Left hindlimb (tissue), 1 donor: ENCODE measurements at regions not wholly inside any gene's neighbourhood (a gene's known extent, or its start where the extent isn't known, plus 50 kb on each side); places are given as distances from the start of the nearest gene placed in this dataset.
A peak's percentile ranks its signal among the peaks of the same experiment; 100 is the strongest.

Experiments used
- DNase-seq: peaks from one replicate; pipeline ENCODE4 v3.0.0-alpha.2; 2018

DNA sequence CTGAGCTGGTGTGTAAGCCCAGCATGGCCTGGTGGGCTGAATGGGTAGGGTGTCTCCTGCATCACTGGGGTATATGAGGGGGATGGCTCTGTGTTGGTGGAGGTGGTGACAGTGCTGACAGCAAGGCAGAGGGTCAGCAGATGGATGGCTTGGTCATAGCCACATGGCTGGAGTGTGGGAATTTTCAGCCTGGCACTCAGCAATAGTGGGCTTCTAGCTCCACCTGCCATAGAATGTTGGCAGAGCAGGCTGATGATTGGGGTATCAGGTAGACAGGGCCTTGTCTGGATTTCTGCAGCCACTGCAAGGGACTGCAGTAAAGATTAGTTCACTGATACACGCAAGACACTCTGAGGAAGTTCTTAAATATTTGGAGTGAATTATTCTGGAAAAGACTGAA is 137.5 kb upstream of the BACH2 start:
- no peak for DNase-seq

GRCh38 chr6:90432937-90433336 is 136.3 kb upstream of the BACH2 start:
- no peak for DNase-seq

DNA sequence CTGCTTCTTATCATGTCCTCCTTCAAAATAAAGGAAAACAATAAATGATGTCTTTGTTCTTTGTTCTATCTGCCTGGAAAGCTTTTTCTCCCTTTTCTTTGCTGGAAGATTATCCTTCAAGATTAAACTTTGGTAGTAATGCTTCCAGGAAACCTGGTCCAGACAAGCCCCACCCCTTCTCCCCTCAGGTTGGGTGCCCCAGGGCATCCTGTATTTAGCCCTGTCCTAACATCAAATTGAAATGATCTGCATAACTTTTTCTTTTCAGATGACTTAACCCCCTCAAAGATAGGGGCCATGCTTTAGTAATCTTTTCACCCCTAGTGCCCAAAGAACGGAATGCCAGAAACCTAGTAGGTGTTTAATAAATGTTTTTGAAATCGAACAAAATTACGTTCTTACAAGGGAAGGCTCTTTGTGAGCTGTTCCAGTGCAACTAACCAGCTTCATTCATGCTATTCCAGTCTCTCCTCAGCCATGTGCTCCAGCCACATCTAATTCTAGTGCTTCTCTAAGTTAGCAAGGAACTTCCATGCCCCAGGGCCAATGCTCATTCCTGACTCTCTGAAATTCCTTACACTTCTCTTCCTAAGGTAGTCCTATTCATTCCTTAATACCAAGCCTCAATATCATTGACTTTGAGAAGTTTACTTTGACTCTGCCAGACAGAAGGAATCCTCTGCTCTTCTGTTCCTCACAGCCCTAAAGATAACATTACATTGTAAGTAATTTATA is 135.6 kb upstream of the BACH2 start:
- no peak for DNase-seq

DNA sequence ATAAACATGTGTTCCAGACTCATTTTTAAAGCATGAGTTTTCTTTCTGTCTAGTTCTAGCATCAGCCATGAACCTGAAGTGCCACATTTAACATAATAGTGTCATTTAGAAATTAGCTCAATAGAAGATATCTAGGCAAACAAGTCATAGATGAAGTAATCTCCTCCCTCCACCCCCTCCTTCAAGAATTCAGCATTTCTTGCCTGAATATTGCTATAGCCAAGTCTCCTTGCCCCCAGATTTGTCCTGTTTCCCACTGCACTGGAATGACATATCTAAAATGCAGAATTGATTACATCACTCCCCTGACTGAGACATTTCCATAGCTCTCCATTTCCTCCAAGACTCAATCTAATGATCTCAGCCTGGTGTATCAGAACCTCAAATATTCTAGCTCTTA is 134.9 kb upstream of the BACH2 start:
- DNase-seq = no peak

- no peak for DNase-seq
These were observed 133.1 kb upstream of the BACH2 start for GRCh38 chr6:90429713-90430112.

GRCh38 chr6:90428514-90428913 is 131.9 kb upstream of the BACH2 start:
- no peak for DNase-seq

DNA sequence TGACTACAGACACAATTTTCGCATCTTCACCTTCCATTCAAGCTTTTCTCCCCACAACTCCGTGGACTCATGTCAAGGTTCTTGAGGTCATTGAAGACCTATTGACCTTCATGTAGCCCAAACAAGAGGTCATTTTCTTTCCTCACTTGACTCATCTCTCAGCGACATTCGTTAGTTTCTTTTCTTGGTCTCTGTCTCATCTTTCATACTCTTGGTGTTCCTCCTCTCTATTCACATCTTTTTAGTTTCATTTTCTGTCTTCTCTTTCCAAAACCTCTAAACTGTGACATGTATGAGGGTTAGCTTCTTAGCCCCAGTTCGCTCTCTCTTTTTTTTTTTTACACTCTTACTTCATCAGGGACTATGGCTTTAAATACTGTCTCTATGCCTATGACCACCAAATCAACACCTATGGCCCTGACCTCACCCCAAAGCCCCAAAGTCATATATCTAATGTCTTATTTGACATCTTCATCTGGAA is 128.6 kb upstream of the BACH2 start:
- no peak for DNase-seq

DNA sequence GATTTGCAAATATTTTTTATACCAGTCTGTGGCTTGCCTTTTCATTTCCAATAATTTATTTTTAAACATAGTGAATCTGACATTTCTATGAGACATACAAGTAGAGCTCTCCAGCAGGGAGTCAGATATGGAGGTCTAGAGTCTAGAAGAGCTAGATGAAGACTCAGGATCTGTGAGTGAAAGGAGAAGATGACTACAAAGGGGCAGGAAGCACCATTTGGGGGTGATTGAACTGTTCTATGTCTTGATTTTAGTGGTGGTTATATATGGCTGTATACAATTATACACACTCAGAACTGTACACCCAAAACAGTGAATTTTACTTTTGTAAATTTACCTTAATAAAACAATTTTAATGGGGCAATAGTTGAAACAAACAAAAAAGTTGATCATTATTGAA is 127.9 kb upstream of the BACH2 start:
- no peak for DNase-seq

- DNase-seq = no peak
These were observed 125.0 kb upstream of the BACH2 start for GRCh38 chr6:90421666-90422065.

DNA sequence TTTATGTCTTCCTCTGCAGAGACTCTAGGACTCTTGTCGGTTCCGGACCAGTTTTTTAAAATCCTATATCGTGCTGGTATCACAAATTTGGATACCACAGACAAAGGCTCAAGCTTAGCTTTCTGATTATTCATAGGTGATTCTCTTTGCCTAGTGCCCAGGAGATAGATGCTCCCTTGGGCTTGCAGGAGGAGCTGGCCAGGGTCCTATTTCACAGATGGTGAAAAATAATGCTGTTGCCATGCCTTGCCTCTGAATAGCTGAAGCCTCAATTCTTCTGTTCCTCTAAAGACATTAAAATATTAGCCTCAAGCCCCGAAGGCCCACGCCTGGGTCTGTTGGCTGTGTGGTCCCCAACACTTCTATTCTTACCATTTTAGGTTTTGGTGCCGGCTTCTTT is 123.9 kb upstream of the BACH2 start:
- no peak for DNase-seq

- no peak for DNase-seq
These were observed 120.7 kb upstream of the BACH2 start for GRCh38 chr6:90417385-90417784.

DNA sequence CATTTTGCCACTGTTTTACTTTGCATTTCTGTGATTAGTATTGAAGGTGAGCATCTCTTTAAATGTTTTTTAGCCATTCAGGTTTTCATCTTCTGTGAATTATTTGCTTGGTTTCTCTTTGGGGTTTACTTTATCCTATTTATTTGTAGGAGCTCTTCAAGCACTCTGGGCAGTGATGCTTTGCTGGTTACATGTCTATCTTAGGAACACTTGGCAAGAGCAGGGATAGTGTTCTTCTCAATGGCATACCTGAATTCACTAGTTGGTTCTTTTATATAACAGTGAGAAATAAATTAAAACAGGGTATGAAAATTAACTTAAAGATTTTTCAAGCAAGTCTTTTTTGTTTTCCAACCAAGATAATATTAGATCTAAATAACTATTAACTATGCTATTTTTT is 119.7 kb upstream of the BACH2 start:
- DNase-seq = no peak

DNA sequence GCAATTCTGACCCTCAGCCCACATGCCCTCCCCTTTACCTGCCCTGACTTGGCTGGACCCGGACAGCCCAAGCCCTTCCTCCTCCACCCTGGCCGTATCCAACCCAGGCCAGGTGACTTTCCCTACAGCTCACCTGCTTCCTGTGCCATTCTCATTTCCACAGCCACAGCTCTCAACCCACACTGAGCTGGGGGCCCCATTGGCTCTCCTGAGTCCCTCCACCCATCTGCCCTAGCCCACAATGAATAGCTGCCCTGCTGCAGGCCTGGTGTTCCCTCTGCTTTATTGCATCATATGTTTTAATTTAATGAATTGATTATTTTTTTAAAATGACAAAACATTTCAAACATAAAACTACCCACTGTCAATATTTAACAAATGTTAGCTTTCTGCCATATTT is 118.5 kb upstream of the BACH2 start:
- DNase-seq = no peak

DNA sequence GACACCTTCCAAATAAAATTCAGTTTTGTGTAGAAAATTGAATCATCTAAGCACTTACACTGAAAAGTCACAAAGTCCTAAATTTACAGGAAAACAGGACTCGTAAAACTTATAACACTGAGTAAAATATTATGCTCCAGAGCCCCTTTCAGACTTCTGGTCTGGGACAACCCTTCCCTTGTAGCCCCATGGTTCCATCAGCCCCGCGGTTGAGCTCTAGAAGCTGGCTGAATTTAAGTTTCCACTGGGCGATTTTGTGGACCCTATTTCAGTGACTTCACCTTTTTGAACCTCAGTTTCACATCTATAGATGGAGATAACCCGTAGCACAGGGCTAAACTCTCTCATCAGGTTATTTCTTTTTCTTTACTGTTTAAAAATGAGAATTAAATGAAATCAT is 117.7 kb upstream of the BACH2 start:
- no peak for DNase-seq

- DNase-seq = peak; percentile 47
These were observed 117.2 kb upstream of the BACH2 start for GRCh38 chr6:90413867-90414266.

DNA sequence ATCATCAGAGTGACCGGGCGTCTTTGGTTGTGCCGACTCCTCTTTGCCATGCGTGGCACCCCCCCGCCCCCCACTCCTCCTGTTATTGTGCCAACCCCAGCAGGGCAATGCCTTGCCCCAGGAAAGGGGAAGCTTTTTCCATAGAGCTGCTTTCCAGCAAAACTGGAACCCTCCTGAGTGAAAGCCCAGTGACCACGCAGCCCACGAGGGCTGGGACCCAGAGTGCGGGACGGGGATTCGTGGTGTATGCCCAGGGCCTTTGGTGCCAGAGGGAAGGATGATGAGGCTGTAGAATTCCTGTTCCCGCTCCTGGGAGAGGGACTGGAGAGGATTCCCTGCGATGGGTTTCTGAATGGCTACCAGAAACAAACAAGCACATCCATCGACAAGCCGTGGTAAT is 116.8 kb upstream of the BACH2 start:
- DNase-seq = no peak

DNA sequence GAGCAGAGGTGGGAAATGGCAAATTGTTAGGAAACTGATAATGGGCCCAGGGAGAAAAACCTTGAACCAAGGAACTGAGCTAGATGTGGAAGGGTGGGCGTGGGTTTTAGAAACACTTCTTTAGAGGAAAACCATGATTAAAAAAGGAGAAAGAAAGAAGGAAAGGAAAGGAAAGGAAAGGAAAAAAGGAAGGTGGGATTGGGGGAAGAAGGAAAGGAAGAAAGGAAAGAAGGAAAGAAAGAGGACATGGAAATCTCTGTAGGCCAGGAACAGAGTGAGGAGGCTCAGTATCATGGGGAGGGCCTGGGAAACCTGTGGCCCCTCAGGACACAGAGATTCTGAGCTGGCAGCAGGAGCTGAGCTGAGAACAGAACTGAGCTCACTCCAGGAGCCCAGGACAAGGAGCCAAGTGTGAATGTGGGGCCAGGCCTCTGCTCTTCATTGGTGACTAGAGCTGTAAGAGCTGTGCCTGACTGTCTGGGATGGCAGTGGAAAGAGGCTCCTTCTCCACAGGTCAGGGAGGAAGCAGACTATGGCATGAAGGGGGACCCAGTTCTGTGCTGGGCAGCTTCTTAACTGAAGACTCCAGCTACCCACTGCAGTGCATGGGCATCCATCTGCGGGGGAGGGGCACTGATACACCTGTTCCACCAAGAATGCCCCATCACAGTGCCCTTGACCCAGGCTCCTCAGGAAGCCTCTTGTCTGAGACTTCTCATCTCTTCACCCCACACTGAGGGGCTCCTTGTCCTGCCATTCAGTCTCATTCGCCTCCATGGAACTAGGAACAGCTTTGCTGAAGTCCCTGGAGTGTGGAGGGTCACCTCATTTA is 116.1 kb upstream of the BACH2 start:
- DNase-seq = no peak

DNA sequence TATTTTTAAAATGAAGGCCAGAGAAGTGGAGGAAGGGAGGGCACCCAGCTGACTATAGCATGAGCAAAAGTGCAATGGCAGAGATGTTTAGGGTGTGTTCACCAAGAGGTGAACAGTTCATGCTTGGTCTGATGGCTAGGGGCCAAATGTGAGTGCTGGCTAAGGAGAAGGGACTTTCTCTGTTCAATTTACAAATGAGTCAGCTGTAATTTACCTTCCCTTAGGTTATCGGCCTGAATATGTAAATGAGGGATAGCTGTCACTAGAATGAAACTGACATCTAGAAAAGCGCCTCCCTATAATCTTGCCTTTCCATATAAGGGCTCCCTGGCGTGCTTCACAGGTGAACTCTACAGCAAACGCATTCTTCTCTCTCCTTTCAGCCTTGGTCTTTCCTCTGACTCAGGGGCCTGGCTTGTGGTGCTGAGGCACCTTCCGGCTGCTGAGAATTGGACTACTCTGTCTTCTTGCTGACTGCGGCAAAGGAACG is 114.7 kb upstream of the BACH2 start:
- no peak for DNase-seq

DNA sequence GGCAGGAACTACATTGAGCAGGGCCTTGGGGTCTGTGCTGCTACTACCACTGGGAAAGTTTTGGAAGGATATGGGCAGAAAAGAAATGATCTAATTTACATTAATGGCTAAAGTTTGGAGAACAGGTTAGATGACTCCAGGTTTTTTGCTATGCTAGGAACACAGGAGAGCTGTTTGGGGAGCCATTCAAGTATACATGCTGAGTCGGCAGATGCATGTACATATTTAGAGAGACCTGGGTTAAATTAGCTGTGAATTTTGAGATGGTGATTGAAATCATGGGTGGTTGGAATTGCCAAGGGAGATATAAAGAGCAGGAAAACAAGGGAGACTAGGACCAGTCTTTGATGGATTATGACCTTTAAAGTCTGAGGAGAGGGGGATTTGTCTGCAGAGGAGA is 113.1 kb upstream of the BACH2 start:
- no peak for DNase-seq

DNA sequence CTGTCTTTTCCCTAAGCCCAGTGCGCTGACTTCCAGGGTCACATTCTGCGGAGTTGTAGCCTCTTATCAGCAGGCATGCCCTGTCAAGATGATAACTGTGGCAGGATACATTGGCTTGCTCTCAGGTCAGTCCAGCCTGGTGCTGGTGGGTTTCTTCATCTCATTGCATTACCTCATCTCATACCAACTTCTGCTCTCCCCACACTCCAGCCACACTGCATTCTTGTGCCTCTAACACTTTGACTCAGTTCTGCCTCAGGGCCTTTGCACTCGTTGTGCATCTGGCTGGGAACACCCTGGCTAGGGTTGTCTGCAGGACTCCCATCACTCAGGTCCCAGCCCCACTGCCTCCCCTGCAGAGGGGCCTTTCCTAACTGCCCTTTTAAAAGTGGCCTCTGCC is 110.3 kb upstream of the BACH2 start:
- DNase-seq = no peak

DNA sequence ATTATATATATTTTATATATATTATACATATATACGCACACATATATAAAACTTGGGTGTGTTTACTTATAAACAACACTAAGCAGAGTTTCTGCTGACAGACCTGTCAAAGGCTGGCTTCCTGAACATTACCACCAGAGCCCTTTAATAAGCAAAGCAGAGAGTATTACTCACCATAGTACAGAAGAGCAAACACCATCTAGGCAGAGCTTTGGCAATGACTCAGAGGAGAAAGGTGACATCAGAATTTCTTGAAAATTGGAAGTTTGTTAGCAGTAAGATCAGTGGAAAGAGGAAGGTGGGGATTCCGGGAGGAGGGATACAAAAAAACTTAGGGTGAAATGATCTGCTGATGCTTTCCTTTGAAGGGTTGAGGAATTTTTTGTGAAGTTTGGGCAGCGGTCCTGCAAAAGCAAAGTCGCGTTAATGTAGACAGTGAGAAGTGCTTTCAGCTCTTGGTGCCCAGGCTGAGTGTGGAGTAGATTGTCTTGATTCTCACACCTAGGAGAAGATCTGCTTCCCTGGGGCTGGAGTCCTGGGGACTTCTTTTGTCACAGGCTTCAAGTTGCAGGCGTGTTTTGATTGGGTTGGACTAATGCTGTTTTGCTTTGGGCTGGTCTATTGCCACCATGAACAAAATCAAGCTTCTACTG is 109.6 kb upstream of the BACH2 start:
- no peak for DNase-seq

- DNase-seq = peak; percentile 46
These were observed 107.1 kb upstream of the BACH2 start for GRCh38 chr6:90403489-90404381.

GRCh38 chr6:90402831-90403192 is 106.2 kb upstream of the BACH2 start:
- DNase-seq = no peak
